HL-60 (cell line): ENCODE measurements at regions not wholly inside any gene's neighbourhood (a gene's known extent, or its start where the extent isn't known, plus 50 kb on each side); places are given as distances from the start of the nearest gene placed in this dataset.

Source experiments
- DNase-seq, 2 experiments: peaks; one replicate each; pipeline ENCODE4 v3.0.0-alpha.2; 2010 to 2020; ENCODE audit warnings: low read depth in 1 of 2, low spot score in 1 of 2
- H3K27ac ChIP-seq: fragments of 250-450 bp; sonication (Bioruptor Pico); replicated peaks from 2 replicates; pipeline ENCODE4 v1.5.1; 2020; ENCODE audit warnings: mild to moderate bottlenecking, moderate library complexity
- H3K27me3 ChIP-seq: fragments of 250-450 bp; sonication (Bioruptor Pico); 2 replicates; pipeline ENCODE4 v1.5.1; 2021; ENCODE audit warnings: mild to moderate bottlenecking, moderate library complexity; ENCODE audit not compliant: insufficient read depth, poor library complexity, severe bottlenecking
- H3K4me3 ChIP-seq: replicated peaks from 2 replicates; pipeline ENCODE4 v1.5.1; 2011; ENCODE audit warnings: mild to moderate bottlenecking, control low read depth, low read length; ENCODE audit not compliant: insufficient read depth
- CTCF ChIP-seq: IDR thresholded peaks from one replicate; pipeline ENCODE4 v1.5.1; 2011; ENCODE audit warnings: low read length, control low read depth, inconsistent platforms; ENCODE audit not compliant: insufficient read depth
- GABPA ChIP-seq: IDR thresholded peaks from 2 replicates; pipeline ENCODE4 v1.6.1; 2012; ENCODE audit warnings: low read depth
- POLR2AphosphoS5 ChIP-seq: IDR thresholded peaks from 2 replicates; pipeline ENCODE4 v1.6.1; 2012; ENCODE audit warnings: low read depth
- REST ChIP-seq: IDR thresholded peaks from 2 replicates; pipeline ENCODE4 v1.6.1; 2012; ENCODE audit warnings: low read depth; ENCODE audit not compliant: insufficient replicate concordance
- SPI1 ChIP-seq: IDR thresholded peaks from 2 replicates; pipeline ENCODE4 v1.6.1; 2012; ENCODE audit warnings: low read depth, mild to moderate bottlenecking, borderline replicate concordance

GRCh38 chr17:45653616-45654015, 130.5 kb upstream of the CRHR1 start:
- Histone ChIP-seq H3K27ac (no peak overlapping the region), H3K27me3 (no peaks in the 10 kb centered on the region), H3K4me3 (no peak overlapping the region)
- no peak for DNase-seq
- TF ChIP-seq CTCF (no peak), REST (peak; percentile 85)

- TF ChIP-seq GABPA = no peak
- no peak for TF ChIP-seq SPI1
- Histone ChIP-seq H3K27me3 (no peaks in the 10 kb centered on the region), H3K4me3 (no peak overlapping the region), H3K27ac (no peak overlapping the region)
- no peak for DNase-seq
Observed at GRCh38 chr17:45656527-45657181, 127.5 kb upstream of the CRHR1 start.

GRCh38 chr17:45660474-45660873, 123.6 kb upstream of the CRHR1 start:
- Histone ChIP-seq H3K4me3 (no peak overlapping the region), H3K27me3 (no peaks in the 10 kb centered on the region), H3K27ac (no peak overlapping the region)
- TF ChIP-seq CTCF = no peak
- TF ChIP-seq REST = peak; percentile 83
- TF ChIP-seq GABPA = no peak
- no peak for DNase-seq

- H3K27me3 ChIP-seq = no peaks in the 10 kb centered on the region
- H3K27ac ChIP-seq = no peak overlapping the region
- TF ChIP-seq GABPA = no peak
- no peak for TF ChIP-seq POLR2AphosphoS5
- TF ChIP-seq CTCF = no peak
- TF ChIP-seq REST = no peak
- TF ChIP-seq SPI1 = no peak
- no peak overlapping the region for H3K4me3 ChIP-seq
- no peak for DNase-seq
Observed at GRCh38 chr17:45662432-45662831, 121.7 kb upstream of the CRHR1 start.
